Smooth muscle cell (in vitro differentiated cells): ENCODE measurements at regions not wholly inside any gene's neighbourhood (a gene's known extent, or its start where the extent isn't known, plus 50 kb on each side); places are given as distances from the start of the nearest gene placed in this dataset.

ENCODE experiments used
- DNase-seq: peaks from one replicate; lab custom pipeline; 2025; ENCODE audit not compliant: unreplicated experiment; lab: John Stamatoyannopoulos, UW
- H2AFZ ChIP-seq: fragments of 200-600 bp; sonication (generic); 2 replicates; pipeline ENCODE4 v1.6.0; 2016; ENCODE audit warnings: antibody characterized with exemption, low read depth, mild to moderate bottlenecking
- H3F3A ChIP-seq: fragments of 200-600 bp; sonication (generic); 2 replicates; pipeline ENCODE4 v1.6.0; 2017; ENCODE audit warnings: antibody characterized with exemption, low read depth
- H3K27ac ChIP-seq: fragments of 200-600 bp; sonication (generic); 2 replicates; pipeline ENCODE4 v1.5.1; 2016; ENCODE audit warnings: low read depth, mild to moderate bottlenecking
- H3K27me3 ChIP-seq: fragments of 200-600 bp; sonication (generic); 2 replicates; pipeline ENCODE4 v1.6.1; 2016; ENCODE audit warnings: low read depth, mild to moderate bottlenecking
- H3K36me3 ChIP-seq: fragments of 200-600 bp; sonication (generic); 2 replicates; pipeline ENCODE4 v1.5.1; 2016; ENCODE audit warnings: low read depth
- H3K4me1 ChIP-seq: fragments of 200-600 bp; sonication (generic); 2 replicates; pipeline ENCODE4 v1.5.1; 2016; ENCODE audit warnings: low read depth
- H3K4me2 ChIP-seq: fragments of 200-600 bp; sonication (generic); 2 replicates; pipeline ENCODE4 v1.6.0; 2016; ENCODE audit warnings: mild to moderate bottlenecking
- H3K4me3 ChIP-seq: fragments of 200-600 bp; sonication (generic); 2 replicates; pipeline ENCODE4 v1.5.1; 2016; ENCODE audit warnings: mild to moderate bottlenecking
- H3K79me2 ChIP-seq: fragments of 200-600 bp; sonication (generic); 2 replicates; pipeline ENCODE4 v1.6.0; 2016; ENCODE audit warnings: low read depth, mild to moderate bottlenecking
- H3K9ac ChIP-seq: fragments of 200-600 bp; sonication (generic); 2 replicates; pipeline ENCODE4 v1.6.0; 2016; ENCODE audit warnings: low read depth
- H3K9me3 ChIP-seq: fragments of 200-600 bp; sonication (generic); replicated peaks from 2 replicates; pipeline ENCODE4 v1.5.1; 2016; ENCODE audit warnings: low read depth
- H4K20me1 ChIP-seq: fragments of 200-600 bp; sonication (generic); 2 replicates; pipeline ENCODE4 v1.6.0; 2016; ENCODE audit warnings: low read depth
- WGBS: methylation state at CpG from one replicate; pipeline ENCODE4 v1.1.7; 2016; ENCODE audit warnings: low lambda C conversion rate; 5-methylcytosine and 5-hydroxymethylcytosine counted together
- TF ChIP-seq, protein P1 (sequence below): fragments of 200-600 bp; sonication (generic); IDR thresholded peaks from 2 replicates; pipeline ENCODE4 v1.5.1; 2017; ENCODE audit warnings: borderline replicate concordance, mild to moderate bottlenecking, antibody characterized with exemption; ENCODE audit not compliant: insufficient read depth, poor library complexity, severe bottlenecking

DNA sequence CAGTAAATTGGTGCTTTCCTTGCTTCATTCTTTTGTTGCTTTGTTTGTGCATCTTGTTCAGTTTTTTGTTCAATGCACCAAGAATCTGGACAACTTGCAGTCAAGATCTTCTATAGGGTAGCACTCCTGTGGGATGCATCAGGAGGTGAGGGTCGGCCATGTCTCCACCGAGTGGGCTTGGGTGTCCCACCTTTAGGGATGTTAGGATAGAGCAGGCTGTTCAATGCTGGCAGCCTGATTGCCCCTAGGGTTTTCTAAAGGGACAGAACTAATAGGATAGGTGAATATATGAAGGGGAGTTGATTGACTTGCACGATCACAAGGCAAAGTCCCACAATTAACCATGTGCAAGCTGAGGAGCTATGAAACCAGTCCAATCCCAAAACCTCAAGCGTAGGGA lies 109.9 kb downstream of the GLRX3 start:
- Histone ChIP-seq H3K4me1 (no peaks in the 10 kb centered on the region), H3K27ac (no peak overlapping the region), H3K4me3 (no peak overlapping the region), H3K36me3 (no peaks in the 10 kb centered on the region), H2AFZ (no peak overlapping the region), H3K79me2 (no peaks in the 10 kb centered on the region), H4K20me1 (no peaks in the 10 kb centered on the region), H3K4me2 (no peak overlapping the region), H3K9ac (no peak overlapping the region), H3K27me3 (no peaks in the 10 kb centered on the region), H3F3A (no peaks in the 10 kb centered on the region), H3K9me3 (no peaks in the 10 kb centered on the region)
- WGBS = 90% methylated on average over 4 of the region's 4 CpGs
- TF ChIP-seq, protein P1, sequence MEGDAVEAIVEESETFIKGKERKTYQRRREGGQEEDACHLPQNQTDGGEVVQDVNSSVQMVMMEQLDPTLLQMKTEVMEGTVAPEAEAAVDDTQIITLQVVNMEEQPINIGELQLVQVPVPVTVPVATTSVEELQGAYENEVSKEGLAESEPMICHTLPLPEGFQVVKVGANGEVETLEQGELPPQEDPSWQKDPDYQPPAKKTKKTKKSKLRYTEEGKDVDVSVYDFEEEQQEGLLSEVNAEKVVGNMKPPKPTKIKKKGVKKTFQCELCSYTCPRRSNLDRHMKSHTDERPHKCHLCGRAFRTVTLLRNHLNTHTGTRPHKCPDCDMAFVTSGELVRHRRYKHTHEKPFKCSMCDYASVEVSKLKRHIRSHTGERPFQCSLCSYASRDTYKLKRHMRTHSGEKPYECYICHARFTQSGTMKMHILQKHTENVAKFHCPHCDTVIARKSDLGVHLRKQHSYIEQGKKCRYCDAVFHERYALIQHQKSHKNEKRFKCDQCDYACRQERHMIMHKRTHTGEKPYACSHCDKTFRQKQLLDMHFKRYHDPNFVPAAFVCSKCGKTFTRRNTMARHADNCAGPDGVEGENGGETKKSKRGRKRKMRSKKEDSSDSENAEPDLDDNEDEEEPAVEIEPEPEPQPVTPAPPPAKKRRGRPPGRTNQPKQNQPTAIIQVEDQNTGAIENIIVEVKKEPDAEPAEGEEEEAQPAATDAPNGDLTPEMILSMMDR = no peak
- no peak for DNase-seq

DNA sequence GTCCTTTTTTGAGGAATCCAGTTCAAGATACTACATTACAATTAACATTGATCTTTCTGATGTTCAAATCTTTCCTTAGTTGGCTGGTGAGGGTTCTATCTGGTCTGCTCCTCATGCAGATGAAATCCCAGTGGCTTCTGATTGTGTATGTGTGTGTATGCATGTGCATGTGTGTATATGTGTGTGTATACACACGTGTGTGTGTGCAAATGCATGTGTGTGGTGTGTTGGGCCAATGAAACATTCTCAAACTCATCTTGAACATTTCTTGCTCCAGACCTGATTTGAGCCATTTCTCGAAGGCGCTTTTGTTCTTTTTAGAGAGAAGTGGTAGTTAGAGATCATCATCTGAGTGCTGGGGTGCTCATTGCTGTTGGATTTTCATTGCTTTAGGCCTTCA lies 113.9 kb downstream of the GLRX3 start:
- DNase-seq = no peak
- Histone ChIP-seq H3K9me3 (no peaks in the 10 kb centered on the region), H3K9ac (no peak overlapping the region), H3K4me1 (no peaks in the 10 kb centered on the region), H3K4me3 (no peak overlapping the region), H3K4me2 (no peak overlapping the region), H3F3A (no peaks in the 10 kb centered on the region), H3K36me3 (no peaks in the 10 kb centered on the region), H4K20me1 (no peaks in the 10 kb centered on the region), H3K79me2 (no peaks in the 10 kb centered on the region), H2AFZ (no peak overlapping the region), H3K27ac (no peak overlapping the region), H3K27me3 (no peaks in the 10 kb centered on the region)
- TF ChIP-seq, protein P1 = no peak
- WGBS = 72% methylated on average over 3 of the region's 3 CpGs

DNA sequence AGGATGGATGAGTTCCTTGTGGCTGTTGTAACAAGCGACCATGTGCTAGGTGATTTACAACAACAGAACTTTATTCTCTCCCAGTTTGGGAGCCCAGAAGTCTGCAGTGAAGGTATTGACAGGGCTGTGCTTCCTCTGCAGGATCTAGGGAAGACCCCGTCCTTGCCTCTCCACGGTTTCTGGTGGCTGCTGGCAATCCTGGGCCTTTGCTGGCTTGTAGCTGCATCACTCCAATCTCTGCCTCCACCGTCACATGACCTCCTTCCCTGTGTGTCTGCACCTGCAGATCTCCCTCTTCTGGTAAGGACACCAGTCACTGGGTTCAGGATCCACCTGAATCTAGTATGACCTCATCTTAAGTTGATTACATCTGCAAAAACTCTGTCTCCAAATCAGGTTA lies 115.6 kb downstream of the GLRX3 start:
- Histone ChIP-seq H3K79me2 (no peaks in the 10 kb centered on the region), H3K36me3 (no peaks in the 10 kb centered on the region), H3K9ac (no peak overlapping the region), H2AFZ (no peak overlapping the region), H3F3A (no peaks in the 10 kb centered on the region), H3K27me3 (no peaks in the 10 kb centered on the region), H3K4me1 (no peaks in the 10 kb centered on the region), H3K9me3 (no peaks in the 10 kb centered on the region), H4K20me1 (no peaks in the 10 kb centered on the region), H3K4me3 (no peak overlapping the region), H3K4me2 (no peak overlapping the region), H3K27ac (no peak overlapping the region)
- 83% methylated on average over 4 of the region's 4 CpGs for WGBS
- TF ChIP-seq, protein P1 = no peak
- DNase-seq = no peak

GRCh38 chr10:130254243-130254642 lies 118.1 kb downstream of the GLRX3 start:
- Histone ChIP-seq H3K27me3 (no peaks in the 10 kb centered on the region), H3K9ac (no peak overlapping the region), H3K4me1 (no peaks in the 10 kb centered on the region), H3F3A (no peaks in the 10 kb centered on the region), H3K79me2 (no peaks in the 10 kb centered on the region), H3K9me3 (no peaks in the 10 kb centered on the region), H3K4me3 (no peak overlapping the region), H4K20me1 (no peaks in the 10 kb centered on the region), H3K27ac (no peak overlapping the region), H3K4me2 (no peak overlapping the region), H3K36me3 (no peaks in the 10 kb centered on the region), H2AFZ (no peak overlapping the region)
- DNase-seq = no peak
- TF ChIP-seq, protein P1 = no peak
- 86% methylated on average over 13 of the region's 13 CpGs for WGBS
